GM19328 (cell line): ENCODE measurements at regions not wholly inside any gene's neighbourhood (a gene's known extent, or its start where the extent isn't known, plus 50 kb on each side); places are given as distances from the start of the nearest gene placed in this dataset.

Source experiments
- ATAC-seq: cut with Tn5 transposase; IDR thresholded peaks from one replicate; pipeline ENCODE4 v1.9.1; 2021; ENCODE audit warnings: mild to moderate bottlenecking, moderate library complexity; ENCODE audit not compliant: unreplicated experiment

GRCh38 chr11:127471662-127472061 lies 471.1 kb upstream of the KIRREL3 start:
- no peak for ATAC-seq

GRCh38 chr11:127470306-127470884 lies 469.8 kb upstream of the KIRREL3 start:
- ATAC-seq: no peak

- ATAC-seq: no peak
Measured at GRCh38 chr11:127464325-127464724, 463.8 kb upstream of the KIRREL3 start.

DNA sequence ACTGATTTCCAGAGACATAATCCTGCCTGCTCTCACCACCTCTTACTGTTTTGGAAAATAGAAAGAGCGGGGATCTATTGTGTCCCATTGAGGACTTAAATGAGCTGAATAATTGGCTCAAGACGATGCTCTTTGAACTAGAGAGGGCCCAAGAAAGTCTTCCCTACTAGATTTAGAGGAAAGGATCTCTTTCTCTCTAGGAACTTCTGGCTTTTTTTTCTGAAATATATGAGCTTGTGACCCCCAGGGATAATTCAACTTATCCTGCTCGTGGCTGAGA lies 461.4 kb upstream of the KIRREL3 start:
- ATAC-seq: no peak

GRCh38 chr11:127461241-127462064 lies 460.9 kb upstream of the KIRREL3 start:
- ATAC-seq: no peak

DNA sequence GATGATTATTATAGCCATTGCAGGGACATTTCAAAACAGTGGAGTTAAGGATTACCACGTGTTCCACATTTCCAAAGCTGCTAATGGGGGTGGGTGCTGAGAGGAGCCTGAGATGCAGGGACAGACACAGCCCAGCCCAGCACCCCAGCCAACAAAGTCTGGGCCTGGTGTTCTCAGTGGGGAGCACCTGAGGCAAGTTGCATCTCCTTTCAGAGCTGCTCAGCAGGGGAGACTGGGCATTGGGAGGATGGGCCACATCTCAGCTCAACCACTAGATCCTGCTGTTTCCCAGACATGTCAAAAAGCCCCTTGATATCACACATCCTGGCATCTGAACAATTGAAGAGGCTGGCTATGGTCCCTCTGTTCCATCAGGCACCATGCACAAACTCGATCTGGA lies 458.0 kb upstream of the KIRREL3 start:
- no peak for ATAC-seq

GRCh38 chr11:127454856-127455255 lies 454.3 kb upstream of the KIRREL3 start:
- ATAC-seq: no peak

- no peak for ATAC-seq
Measured at GRCh38 chr11:127452533-127452932, 452.0 kb upstream of the KIRREL3 start.

DNA sequence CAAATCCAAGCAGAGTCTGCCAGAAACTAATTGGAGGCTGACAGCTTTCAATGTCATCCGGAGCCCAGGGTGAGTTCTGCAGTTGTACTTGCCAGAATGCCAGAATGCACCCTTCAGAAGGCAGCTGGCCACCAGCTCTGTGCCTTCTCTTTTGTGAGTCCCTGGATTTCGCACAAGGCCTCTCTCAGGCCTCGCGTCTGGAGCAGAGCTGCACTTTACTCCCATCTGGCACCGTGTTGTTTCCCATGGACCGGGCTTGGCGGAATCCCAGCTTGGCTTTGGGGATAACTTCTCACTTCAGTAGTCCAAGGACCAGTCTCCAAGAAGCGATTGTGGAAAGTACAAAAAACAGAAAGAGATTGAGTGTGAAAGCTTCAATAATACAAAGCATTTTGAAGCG lies 451.3 kb upstream of the KIRREL3 start:
- ATAC-seq: no peak

DNA sequence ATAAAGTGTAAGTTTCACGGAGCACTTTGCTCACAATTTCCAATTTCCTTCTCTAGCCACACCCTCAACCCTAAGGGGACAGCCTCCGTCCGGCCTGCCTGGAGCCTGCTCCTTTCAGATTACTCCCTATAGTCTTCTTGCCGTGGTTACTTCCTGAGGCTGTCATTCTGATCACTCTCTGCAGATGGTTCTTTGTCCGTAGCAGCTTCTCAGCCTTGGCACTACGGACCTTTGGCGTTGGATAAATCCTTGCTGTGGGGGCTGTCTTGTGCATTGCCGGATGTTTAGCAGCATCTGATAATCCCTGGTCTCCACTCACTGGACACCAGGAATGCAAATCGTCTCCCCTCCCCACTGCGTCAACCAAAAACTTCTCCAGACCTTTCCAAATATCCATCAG lies 447.5 kb upstream of the KIRREL3 start:
- no peak for ATAC-seq

- ATAC-seq: no peak
Measured at GRCh38 chr11:127445476-127445875, 444.9 kb upstream of the KIRREL3 start.

- no peak for ATAC-seq
Measured at GRCh38 chr11:127443297-127443696, 442.7 kb upstream of the KIRREL3 start.

DNA sequence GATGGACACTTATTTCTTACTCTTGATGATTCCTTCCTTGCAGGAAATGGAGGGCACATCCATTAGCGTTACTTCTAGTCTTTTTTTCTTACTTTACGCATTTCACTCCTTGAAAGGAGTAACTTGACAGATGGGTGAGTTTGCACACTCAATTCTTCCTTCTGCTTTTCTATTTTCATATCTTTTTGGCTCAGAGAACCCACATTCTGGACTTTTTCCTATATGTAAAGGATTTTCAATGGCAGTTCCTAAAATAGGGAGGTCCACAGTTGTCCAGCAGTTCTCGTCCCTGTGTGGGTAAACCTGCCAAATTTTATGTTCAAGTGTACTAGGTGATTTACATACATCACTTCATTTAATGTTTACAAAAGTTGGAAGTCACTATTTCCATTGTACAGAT lies 440.0 kb upstream of the KIRREL3 start:
- no peak for ATAC-seq

DNA sequence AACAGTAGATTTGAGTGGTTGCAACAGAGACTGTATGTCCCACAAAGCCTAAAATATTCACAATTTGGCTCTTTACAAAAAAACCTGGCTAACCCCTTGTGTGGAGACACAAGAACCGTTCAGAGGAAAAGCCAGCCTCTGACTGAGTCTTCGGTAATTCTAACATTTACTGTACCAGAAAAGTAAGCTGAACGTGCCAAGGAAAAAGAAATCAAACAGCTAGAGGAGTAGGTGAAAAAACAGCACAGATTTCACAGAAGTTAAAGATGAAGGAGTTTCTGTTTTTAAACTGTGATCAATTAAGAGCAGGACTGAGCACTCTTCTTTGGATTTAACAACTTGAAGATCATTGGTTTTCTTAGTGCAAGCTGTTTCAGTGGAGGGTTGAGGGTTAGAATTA lies 424.7 kb upstream of the KIRREL3 start:
- no peak for ATAC-seq

- no peak for ATAC-seq
Measured at GRCh38 chr11:127424661-127425060, 424.1 kb upstream of the KIRREL3 start.

DNA sequence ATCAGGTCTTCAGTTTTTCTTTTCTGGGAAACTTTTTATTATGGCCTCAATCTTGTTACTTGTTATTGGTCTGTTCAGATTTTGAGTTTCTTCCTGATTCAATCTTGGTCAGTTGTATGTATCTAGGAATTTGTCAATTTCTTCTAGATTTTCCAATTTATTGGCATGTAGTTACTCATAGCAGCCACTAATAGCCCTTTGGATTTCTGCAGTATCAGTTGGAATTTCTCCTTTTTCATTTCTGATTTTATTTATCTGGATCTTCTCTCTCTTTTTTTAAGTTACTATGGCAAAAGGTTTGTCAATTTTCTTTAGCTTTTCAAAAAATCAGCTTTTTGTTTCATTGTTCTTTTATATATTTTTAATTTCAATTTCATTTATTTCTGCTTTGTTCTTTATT lies 419.6 kb upstream of the KIRREL3 start:
- no peak for ATAC-seq

GRCh38 chr11:127412722-127413380 lies 412.3 kb upstream of the KIRREL3 start:
- ATAC-seq: no peak

DNA sequence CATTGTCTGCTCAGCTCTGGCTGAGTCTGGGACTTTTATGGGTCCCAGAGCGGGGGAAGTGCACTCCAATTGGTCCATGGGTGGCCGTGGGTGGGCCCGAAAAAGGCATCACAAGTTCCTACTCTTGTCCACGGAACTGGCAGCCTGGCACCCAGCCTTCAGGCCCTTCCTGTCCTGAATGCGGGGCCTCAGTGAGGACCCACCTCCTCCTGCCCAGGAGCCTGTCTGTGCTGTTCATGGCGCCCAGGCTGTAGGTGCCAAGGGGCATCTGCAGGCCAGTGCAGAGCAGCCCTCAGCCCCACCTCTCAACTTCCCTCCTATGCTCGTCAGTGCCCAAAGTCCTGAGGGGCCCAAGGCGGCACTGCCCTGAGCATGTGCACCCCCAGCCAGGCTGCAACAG lies 411.7 kb upstream of the KIRREL3 start:
- ATAC-seq: no peak

GRCh38 chr11:127411283-127411682 lies 410.7 kb upstream of the KIRREL3 start:
- ATAC-seq: no peak

DNA sequence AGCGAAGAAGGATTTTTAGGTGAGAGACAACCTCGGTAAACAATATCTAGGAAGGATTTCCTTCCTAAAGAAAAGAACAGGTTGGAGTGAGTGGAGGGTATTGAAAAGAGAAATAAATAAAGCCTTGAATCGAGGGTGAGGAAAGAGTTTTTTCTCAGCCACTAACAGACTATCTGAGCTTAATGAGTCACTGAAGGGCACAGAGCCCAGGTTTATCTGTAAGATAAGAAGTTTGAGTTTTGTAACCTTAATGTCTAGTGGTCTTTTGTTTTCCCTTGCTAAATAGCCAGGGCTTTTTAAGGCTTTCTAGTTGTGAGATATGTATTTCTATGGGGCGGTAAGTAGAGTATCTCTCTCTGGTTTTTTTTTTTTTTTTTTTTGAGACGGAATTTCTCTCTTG lies 394.5 kb upstream of the KIRREL3 start:
- ATAC-seq: no peak

GRCh38 chr11:127393460-127393997 lies 393.0 kb upstream of the KIRREL3 start:
- no peak for ATAC-seq

GRCh38 chr11:127392575-127392974 lies 392.0 kb upstream of the KIRREL3 start:
- ATAC-seq: no peak
